SKM-1 treated with dmso at 0.1 percent for 144 hours (cell line): ENCODE measurements at regions not wholly inside any gene's neighbourhood (a gene's known extent, or its start where the extent isn't known, plus 50 kb on each side); places are given as distances from the start of the nearest gene placed in this dataset.
"Not testable (repeated sequence)": the region's sequence is repeated elsewhere in the genome, so short reads cannot be mapped to it uniquely, and the experiment has no call there.

Experiments used
- DNase-seq: peaks from one replicate; lab custom pipeline; 2025; ENCODE audit not compliant: unreplicated experiment; lab: John Stamatoyannopoulos, UW

- DNase-seq = no peak
These were observed 478.5 kb upstream of the SMARCA2 start for GRCh38 chr9:1536522-1537170.

- no peak for DNase-seq
These were observed 476.8 kb upstream of the SMARCA2 start for GRCh38 chr9:1538301-1538700.

- DNase-seq = no peak
These were observed 475.9 kb upstream of the SMARCA2 start for GRCh38 chr9:1539216-1539615.

- no peak for DNase-seq
These were observed 464.5 kb upstream of the SMARCA2 start for GRCh38 chr9:1550636-1551035.

- DNase-seq = no peak
These were observed 460.8 kb upstream of the SMARCA2 start for GRCh38 chr9:1554081-1555035.

GRCh38 chr9:1558666-1559065, 456.5 kb upstream of the SMARCA2 start:
- DNase-seq = not testable (repeated sequence)

GRCh38 chr9:1575939-1576338, 439.2 kb upstream of the SMARCA2 start:
- DNase-seq = no peak

- DNase-seq = no peak
These were observed 434.9 kb upstream of the SMARCA2 start for GRCh38 chr9:1580215-1580614.

DNA sequence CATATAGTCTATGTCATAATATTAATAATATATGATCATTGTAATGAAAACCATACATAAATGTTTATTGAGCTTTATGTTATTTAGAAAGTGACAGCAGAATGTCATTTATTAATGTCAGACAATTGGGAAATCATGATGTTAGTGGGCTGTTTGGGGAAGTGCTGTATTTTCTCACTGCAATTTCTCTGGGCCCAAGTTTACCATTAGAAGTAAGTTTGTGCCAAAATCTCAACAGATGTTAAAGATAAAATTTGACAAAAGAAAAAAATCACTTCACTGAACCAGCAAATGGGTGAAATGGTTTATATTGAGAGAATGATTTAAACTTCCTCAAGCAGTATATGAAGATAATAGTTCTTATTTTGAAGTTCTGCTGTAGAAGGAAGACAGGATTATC, 433.2 kb upstream of the SMARCA2 start:
- no peak for DNase-seq

DNA sequence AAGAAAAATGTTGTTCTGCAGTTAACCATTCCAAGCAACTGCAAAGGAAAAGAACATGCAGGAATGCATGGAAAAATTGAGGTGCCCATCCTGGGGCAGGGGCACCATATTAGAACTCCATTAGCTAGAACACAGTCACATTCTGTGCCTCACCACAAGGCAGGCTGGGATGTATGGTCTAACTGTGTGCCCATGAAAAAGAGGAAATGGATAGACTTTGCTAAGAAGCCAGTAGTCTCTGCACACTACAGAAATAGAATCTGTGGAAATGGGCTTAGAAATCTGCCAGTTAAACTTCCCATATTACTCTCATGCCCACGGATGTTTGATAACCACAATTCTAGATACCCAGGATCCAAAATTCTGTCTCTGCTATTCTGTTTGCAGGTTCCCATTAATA, 423.8 kb upstream of the SMARCA2 start:
- DNase-seq = peak; percentile 28

DNA sequence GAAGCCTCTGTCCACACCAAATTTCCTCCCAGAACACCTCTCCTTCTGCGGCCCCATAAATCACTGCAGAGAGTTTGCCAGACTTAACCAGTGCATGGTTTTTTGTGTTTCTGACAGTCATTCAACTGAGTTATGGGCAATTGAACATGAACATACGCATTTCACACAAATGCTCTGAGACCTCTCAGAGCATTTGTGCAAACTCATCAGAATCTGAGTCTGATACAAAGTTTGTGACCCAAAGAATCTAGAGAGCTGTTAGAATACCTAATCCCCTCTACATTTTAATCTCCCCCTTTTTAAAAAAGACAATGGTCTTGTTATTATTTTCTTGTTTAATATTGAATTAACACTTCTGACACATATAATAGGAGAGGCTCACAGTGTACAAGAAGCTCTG, 416.9 kb upstream of the SMARCA2 start:
- no peak for DNase-seq

GRCh38 chr9:1599961-1600360, 415.2 kb upstream of the SMARCA2 start:
- no peak for DNase-seq

- DNase-seq = peak; percentile 58
These were observed 410.1 kb upstream of the SMARCA2 start for GRCh38 chr9:1604942-1605560.

GRCh38 chr9:1606253-1606652, 408.9 kb upstream of the SMARCA2 start:
- peak; percentile 65 for DNase-seq

DNA sequence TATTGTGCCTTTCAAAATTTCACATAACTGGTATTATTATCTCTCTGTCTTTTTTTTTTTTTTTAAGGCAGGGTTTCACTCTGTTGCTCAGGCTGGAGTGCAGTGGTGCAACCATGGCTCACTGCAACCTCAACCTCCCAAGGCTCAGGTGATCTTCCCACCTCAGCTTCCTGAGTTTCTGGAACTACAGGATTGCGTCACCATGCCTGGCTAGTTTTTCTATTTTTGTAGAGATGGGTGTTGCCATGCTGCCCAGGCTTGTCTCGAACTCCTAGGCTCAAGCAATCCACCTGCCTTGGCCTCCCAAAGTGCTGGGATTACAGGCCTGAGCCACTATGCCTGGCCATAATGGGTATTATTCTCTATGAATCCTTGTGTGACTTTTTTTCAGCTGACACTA, 402.3 kb upstream of the SMARCA2 start:
- DNase-seq = no peak

DNA sequence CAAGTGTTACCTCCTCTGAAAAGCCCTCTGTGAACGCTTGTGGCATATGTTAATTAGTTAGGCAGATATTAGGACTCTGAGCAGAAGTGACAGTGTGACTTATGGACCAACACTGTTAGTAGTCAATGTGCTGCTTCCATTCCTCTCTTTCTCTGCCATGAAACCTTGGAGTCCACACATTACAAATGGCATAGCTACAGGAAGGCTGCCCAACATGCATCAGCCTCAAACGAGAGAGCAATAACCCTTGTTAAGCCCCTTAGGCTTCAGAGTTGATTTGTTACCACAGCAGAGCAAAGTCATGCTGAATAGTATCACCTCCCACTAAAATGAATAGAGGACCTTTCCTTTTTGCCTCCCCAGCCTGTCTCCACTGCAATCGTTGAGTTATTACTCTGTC, 397.7 kb upstream of the SMARCA2 start:
- DNase-seq = no peak

GRCh38 chr9:1619915-1620710, 395.0 kb upstream of the SMARCA2 start:
- DNase-seq = peak; percentile 8

DNA sequence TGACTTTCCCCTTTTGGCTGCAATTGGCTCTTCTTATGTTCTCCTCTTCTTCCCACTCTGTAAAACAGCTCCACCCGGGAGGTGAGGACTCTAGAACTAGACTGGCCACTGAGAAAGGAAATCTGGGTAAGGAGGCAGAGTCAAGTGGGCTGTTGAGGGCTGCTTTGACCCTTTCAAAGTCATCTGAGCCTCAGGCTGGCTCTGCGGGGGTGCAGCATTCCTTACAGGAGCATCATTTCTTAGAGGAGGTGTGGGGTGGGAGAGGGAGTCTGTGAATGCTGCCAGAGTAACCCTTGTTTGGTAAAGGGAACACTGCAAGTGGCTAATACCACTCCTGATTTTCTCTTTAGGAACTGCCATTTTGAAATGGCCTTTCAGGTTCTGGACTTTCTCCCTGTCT, 377.7 kb upstream of the SMARCA2 start:
- DNase-seq = no peak

- DNase-seq = no peak
These were observed 376.0 kb upstream of the SMARCA2 start for GRCh38 chr9:1639166-1639565.

DNA sequence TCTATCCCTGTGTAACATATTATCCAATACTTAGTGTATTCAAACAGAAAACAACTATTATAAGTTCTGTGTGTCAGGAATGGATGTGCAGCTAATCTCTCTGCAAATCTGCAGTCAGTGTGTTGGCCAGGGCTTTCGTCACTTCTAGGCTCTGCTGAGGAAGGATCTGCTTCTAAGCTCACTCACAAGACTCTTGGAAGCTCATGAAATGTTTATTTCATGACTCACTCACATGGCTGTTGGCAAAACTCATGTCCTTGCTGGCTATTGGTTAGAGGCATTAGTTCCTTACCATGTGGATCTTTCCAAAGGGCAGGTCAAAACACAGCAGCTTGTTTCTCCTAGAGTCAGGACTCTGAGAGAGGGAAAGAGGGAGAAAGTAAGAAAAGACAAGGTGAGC, 367.4 kb upstream of the SMARCA2 start:
- DNase-seq = no peak

DNA sequence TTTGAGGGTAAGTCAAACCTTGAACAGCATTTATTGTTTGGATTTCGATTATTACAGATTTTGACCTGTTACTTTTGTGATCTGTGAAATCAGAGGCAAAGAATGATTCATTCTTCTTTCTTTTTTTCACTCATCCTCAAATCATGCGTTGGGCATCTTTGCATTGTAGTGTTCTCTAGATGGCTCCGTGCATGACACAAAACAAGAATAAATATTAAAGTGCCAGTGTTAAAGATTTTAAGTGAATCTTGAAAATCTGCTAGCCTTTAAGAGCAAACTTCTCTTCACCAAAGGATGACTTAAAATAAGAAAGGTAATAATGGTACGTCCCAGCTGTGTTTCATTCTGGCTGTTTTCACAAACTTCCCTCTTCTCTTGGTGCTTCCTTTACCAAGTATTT, 361.9 kb upstream of the SMARCA2 start:
- DNase-seq = no peak
